DMS53 (cell line): ENCODE measurements at regions not wholly inside any gene's neighbourhood (a gene's known extent, or its start where the extent isn't known, plus 50 kb on each side); places are given as distances from the start of the nearest gene placed in this dataset.

Source experiments
- DNase-seq: peaks from one replicate; lab custom pipeline; 2025; lab: John Stamatoyannopoulos, UW

DNA sequence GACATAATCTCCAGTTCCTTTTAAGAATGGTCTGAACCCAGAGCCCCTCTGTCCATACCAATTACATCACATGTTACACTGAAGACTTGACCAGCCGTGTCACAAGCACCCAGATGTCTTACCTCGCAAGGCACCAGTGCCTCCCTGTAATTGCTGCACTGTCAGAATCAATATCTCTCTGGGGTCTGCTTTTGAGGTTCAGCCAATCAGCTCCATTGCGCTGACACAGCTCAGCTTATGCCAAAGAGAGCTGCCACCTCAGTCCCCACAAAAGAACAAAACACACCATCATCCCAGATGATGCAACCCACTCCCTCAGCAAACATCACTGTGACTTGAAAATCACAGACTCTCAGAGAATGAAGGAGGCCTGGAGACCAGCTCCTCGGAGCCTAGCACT lies 82.5 kb upstream of the SORBS2 start:
- DNase-seq, result no peak

DNA sequence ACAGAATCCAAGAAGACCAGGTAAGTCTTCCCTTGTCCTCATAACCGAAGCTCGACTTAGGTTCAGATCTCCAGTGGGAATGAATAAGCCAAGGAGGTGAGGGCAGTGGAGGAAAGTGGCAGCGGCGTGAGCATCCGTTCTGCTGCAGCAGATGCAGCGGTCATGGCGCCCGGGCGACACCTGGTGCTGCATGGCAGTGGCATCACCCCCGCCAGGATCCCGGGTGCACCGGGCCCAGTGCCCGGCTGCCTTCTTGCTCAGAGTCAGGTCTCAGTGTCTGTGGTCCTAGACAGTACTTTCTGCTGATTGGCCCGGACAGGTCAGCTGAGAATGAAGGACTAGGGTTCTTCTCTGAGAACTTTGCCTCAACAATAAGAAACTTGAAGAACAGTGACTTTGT lies 83.4 kb upstream of the SORBS2 start:
- no peak for DNase-seq

DNA sequence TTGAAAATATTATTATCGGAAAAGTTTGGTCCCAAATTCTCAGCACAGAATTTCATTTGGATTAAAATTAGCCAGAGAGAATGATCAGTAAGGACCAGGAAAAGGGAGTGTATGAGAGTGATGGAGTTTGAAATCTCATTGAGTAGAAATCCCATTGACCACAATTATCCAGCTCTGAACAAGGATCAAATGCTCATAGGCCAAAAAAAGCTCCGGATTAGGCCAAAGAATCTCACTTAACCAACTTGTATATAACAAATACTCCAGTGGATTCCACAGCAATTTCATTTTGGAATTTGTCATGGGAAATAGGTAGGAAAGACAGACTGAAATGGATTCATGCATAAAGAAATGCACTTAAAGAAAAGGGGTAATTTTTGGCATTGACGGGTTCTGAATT lies 83.9 kb upstream of the SORBS2 start:
- no peak for DNase-seq

DNA sequence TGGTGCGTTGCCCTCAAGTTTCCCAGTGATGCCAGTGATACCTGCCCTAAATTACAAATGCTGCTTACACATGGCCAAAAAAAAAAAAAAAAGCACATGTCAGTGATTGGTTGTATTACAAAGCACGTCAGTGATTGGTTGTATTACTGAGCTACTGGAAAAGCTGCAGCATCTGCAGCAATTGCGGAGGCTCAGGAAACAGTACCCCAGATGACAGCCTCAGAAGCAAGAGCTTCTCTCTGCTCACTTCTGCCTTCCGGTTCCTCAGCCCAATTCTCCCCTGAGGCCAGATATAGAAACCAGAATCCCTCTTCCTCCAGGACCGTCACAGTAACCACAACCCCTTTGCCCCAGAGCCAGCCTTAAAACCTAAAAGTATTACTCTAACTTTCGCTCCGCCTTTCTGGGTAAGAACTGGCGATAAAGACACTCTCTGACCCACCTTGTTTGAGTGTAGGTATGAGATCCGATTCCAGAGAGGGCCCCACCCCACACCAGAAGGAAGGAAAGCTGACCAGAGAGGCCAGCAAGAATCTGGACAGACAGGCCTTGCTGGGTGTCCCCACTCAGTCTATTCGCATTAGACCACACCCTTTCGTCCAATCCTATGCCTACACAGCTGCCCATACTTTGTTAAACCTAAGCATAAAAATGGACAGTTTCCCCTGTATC lies 85.0 kb upstream of the SORBS2 start:
- DNase-seq, result no peak

DNA sequence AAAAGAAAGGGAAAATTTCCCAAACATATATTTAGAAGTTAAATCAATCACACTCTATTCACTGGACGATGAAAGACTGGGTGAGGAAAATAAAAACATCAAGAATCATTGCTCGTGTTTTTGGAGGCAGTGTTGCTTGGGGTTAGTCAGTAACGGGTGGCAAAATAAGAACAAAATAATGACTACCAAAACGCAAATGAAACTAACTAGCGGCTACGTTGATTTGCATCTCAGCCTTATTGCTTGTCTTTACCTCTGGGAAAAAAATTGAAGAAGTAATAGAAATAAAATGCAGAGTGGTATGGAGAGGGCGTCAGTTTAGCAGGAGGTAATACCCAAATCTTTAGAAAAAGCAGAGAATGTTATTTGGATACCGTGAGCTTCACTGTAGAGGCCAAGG lies 86.4 kb upstream of the SORBS2 start:
- no peak for DNase-seq

DNA sequence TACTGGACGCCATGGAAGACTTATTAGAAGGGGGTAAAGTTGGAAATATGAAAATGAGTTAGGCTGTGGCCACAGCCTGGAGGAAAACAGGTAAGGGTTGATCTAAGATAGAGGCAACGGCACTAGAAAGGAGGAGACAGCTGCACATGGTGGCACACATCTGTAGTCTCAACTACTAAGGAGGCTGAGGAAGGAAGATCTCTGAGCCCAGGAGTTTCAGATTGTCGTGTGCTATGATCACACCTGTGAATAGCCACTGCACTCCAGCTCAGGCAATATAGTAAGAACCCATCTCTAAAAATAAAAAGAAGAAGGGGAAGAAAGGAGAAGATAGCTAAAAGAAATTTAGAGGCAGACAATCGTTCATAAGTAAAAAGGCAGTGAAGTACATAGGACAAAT lies 87.8 kb upstream of the SORBS2 start:
- no peak for DNase-seq

DNA sequence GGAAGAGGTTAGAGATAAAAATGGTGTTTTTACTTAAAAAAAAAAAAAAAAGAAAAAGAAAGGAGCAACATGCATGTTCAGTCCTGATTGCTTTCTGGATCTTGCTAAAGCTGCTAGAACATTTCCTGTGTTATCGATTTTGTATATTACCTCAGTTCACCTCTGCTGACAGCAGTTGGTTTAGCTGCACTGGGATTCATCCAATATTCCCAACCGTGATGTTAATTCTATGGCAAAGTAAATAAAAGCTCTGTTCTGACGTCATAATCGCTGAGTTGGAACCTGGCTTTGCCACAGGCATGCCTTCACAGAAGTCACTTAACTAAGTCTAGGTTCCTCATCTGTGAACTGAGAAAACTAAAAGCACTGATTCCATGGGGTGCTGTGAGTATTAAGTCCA lies 90.7 kb upstream of the SORBS2 start:
- DNase-seq, result peak; percentile 70

DNA sequence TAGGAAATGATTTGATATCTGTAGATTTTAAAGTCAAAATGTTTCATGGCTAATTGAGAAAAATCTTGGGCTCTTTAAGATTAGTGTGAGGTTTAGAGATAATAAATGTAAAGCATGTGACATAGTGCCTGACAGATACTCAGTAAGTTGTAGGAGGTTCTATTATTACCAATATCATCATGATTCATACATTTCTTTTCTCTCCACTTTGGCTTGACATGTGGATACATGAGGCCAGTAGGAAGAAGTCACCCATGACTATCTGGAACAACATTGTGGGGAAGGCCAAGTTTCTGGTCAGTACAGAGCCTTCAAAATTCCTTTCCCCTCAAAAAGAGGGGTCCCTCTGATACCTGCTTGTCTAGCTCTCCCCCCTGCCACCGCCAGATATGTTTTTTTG lies 91.2 kb upstream of the SORBS2 start:
- DNase-seq, result no peak

DNA sequence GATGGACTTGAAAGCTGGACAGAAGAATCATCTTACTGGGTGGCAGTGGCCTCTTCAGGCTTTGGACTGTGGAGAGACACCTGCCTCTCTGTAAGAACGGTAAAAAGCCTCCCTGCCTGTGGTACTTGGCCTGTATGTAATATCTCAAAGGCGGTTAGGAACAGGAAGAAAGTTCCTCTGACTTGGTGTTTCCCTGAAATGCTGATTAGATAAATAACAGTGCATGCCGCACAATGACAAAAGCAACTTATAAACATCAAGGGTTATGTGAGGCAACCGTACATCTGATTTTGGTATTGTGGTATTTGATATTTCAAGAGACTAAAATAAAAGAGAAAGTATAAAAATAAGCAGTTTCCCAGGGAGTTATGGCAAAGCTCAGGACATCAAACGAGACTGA lies 92.4 kb upstream of the SORBS2 start:
- no peak for DNase-seq

DNA sequence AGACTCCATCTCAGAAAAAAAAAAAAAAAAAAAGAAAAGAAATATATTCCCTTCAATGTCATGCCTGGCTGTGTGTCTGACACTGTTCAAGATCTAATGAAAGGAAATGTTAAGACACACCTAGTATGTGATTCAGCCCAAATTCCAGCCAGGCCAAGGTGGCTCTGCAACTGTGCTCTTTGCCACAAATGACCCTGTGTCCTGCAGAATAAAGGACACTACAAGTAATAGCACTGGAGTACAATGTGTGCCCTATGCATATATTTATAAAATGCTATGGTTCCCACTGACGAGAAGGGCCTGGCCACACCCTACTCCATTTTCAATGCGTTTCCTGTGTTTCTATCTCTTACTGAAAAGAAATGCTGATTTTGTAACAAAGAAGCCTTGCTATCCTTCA lies 98.0 kb upstream of the SORBS2 start:
- DNase-seq, result no peak

DNA sequence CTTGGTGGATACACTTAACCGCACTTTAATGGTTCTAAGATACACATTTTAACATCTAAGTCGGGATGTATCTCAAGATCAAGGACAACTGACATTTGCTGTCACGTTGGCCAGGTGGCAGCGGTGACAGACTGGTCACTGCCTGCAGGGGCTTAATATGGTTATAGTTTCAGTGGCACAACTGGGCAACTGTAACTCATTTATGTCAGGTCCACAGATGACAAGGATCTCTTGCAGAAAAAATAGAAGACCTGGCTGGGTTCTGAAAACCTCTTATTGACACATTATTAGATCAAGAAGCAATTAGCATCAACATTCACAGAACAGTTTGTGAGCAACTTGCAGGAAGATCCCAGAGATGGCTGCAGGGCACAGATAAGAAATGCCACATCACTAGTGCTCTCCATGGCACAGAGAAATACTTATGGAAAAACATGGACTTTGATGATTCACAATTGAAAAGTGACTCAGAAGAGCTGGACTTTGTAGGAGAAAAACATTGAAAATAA lies 99.6 kb upstream of the SORBS2 start:
- peak; percentile 1 for DNase-seq

DNA sequence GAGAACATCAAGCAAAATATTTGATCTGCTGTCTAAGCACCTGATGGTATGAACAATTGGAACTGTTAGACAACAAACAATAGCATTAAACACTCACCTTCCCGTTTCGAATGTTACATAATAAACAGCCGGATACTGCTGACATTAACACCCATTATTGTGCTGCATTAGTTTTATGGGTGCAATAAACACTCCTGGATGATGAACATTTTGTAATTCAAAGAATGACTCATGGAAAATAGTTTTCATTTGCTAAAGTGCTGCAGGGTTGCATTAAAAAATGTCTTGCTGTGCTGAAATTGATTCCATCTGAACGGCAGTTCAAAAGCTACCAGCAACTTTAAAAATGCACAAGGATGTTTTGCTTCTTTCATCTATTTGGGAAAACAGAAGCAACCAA lies 100.8 kb upstream of the SORBS2 start:
- peak; percentile 45 for DNase-seq

DNA sequence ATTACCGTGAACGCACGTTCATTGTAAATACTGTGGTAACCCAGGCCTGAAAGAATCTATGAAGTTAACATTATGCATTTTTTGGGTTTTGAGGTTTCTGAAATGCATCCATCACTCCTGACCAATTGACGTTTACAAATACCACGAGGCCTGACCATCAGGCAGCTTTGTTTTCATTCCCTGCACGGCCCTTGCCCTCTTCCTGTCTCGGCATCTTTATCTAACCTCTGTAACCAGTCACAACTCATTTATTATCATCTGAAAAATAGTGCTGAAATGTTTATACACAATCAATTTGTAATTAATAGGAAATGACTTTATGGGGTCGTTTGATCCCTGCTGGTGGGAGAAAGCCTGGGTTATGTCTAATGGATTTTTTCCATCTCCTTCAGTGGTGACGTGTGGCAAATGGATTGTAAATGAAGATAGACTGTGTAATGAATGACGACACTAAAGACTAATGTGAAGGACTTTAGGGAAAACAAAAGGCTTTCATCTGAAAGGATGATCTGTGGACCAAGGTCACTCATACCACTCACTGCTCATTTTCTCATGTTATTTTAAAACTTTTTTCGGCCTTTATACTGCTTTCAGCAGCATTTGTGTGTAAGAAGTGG lies 102.7 kb upstream of the SORBS2 start:
- no peak for DNase-seq

DNA sequence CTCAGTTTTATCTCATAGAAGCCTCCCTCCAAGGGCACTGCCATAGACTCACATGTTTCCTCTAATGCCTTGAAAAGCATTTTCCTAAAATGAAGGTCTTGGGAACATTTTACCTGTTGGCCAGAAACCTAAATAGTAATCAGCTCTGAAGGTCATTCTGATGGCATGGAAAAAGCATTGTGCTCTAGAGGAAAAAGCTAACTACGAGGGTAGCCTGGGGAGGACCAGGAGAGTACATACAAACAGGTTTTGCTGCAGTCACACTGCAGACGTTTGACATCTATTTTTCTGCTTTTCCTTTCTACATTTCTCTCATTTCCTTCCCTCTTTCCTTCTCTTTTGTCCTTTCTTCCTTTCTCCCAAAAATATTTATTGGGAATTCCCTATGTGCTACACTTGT lies 103.3 kb upstream of the SORBS2 start:
- no peak for DNase-seq

DNA sequence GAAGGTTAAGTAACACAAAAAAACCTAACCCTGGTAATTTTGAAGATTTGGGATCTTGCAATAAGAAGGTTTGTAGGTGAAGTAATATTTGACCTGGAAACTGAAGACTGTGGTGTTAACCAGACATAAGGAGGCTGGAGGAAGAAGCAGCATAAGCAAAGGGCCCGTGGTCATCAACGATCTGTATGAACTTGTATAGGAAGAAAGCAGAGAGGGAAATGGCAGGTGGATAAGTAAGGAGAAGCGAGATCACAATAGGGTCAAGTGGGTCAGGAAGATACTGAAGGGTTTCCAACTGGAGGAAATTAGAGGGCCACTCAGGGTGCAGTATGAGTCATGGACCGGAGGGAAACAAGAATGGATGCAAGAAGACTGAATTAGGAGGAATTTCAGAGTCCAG lies 103.8 kb upstream of the SORBS2 start:
- DNase-seq, result peak; percentile 25

DNA sequence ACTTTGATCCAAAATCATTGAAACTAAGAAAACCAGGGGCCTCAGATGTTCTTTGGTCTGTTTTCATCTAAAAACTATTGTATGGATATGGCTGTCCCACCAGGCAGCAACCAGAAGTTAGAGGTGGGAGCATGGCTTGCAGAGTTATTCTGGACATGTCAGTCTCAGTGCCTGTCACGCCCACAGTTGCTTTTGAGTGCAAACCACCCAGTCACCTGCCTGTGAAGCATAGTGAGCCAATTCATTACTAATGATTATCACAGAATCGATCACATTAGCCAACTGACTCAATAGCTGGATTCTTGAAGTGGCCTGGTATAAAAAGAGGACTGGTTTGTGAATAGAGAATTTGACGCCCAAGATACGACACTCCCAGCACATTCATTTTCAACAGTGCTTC lies 104.2 kb upstream of the SORBS2 start:
- no peak for DNase-seq

DNA sequence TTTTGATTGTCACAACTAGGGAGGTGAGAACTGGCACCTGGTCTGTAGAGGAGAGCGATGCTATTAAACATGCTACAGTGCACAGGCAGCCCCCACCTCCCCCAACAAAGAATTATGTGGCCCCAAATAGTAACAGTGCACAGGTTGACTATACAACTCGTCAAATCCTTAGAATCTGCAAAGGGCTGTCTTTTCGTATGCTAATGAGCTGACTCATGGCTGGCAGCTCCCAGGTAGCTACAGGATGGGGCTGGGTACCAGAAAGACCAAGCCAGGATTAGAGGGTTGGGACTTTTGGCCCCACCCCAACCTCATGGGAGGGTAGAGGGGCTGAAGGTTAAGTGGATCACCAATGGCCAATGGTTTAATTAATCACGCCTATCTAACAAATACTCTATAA lies 104.7 kb upstream of the SORBS2 start:
- DNase-seq, result no peak

DNA sequence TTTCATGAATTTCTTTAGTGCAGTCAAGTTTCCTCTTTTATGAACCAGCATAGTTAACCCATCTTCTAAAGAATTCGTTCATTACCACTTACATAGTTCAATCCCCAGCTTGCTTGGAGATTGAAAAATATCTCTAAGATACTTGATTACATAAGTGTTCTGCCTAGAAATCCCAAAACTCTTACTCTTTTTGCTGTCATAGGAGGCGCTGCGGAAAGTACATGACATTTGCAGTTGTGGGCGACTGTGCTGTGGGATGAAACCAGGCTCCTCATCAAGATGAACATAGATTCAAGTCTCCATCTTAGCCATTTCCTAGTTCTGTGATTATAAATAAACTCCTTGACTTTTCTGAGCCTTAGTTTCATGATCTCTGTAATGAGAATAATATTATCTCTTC lies 107.1 kb upstream of the SORBS2 start:
- DNase-seq, result no peak

DNA sequence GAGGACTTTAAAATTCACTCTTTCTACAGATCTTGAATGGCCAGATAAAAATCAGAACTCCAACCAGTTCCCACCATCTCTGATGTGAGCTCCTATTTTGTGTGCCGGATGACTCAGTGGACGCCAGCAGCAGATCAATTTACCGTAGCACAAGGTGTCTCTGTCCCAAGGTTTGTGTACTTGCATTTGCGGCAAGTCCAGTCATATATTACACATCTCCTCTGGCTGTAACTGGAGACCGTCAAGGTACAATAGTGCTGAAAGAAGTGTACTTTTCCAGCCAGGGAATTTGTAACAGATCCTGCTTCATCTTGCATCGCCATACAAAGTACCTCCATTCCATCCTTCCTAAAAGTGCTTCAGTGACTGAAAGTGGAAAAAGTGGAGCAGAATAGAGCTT lies 108.2 kb upstream of the SORBS2 start:
- DNase-seq, result no peak

DNA sequence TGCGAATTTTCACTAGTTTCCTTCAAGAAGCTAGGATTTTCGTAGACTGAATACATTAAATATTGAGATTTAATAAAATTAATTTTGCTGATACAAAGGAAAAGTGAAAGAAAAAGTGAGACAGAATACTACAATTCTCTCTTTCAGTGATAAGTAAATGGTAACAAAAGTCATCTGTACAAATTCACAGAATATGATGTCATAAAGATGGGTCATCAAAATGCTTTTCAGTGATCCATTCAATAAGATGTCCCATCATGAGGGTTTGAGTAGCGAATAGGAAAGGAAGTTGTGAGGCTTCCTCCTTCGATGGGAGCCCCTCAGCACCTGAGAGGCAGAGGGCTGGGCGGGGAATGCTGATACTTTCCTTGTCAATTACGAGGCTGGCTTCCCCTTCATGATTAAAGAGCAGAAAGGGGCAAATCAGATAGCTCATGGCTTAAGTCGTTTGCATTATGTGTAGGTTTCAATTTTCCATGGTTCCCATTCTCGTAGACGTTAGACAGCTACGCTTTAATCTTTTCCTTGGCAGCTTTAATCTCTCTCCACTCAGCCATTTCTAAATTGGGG lies 108.8 kb upstream of the SORBS2 start:
- DNase-seq, result no peak

DNA sequence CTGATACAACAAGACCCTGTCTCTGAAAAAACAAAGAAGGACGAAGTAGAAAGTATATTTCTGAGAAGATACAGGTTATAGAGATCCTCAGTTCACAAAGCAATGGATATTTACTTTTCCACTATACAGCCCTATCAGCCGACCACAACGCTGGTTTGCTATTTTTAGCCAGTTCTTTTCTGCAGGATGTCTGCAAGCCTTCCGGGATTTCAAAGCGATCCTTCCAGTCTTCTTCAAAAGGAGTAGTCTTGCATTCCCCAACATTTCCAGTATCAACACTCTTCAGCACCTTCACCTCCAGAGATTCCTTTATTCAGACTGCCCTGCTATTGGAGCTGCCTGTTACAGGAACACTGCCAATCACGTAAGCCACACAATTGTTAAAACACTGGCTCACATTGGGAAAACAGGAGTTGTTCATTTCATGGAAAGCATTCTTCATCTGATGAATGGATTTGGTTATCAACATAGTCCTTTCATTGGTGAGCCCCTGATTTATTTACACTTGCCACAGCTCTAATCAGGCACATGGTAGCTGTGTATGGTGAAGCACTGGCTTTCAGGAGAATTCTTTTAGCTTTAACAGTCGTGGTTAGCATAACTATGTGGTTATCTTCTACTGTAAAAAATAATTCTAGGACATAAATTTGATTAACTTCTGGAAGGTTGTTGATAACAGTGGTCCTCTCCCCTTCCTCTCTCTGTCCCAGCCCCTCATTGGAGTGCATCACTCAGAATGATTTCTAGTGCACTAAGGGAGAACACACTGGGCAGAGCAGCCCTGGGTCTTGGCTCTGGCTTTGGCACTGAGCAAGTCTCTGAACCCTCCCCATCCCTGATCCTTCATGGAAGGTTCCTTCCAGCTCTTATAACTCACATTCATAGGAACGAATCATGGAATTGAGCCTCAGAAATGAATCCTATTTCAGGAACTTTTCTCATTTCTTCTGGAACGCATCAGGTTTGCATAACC lies 109.9 kb upstream of the SORBS2 start:
- no peak for DNase-seq

DNA sequence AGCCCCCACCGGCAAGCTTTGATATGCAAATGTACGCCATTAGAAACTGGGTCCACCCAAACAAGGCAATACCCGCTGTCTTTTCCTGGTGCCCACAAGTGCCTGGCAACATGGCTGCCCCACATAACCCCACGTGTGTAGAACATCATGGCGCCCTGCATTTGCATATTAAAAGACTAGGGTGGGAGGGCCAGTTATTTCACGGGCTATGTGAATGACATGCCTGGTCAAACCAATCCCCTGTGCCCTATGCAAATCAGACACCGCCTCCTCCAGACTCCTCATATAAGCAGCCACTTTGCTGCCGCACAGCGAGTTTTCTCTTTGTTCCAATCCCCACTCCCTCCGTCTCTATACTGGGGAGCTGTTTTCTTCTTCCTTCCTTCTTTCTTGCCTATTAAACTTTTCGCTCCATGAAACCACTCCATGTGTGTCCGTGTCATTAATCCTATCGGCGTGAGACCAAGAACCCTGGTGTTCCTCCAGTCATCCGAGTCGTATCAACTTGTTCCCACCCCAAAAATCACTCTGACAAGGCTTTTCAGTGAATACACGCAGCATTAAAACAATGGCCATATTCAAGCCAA lies 112.6 kb upstream of the SORBS2 start:
- DNase-seq, result no peak
